ENCODE measurements at regions not wholly inside any gene's neighbourhood (a gene's known extent, or its start where the extent isn't known, plus 50 kb on each side); places are given as distances from the start of the nearest gene placed in this dataset.

- POLR2A ChIA-PET: no interaction called here
- no peak overlapping the region for H3K27ac Mint-ChIP-seq
- H3K36me3 Mint-ChIP-seq: no peaks in the 10 kb centered on the region
- H3K4me1 Mint-ChIP-seq: peaks cover 3 to 43% (median 12%) of the 10 kb centered on the region in 4 donors
- H3K9me3 Mint-ChIP-seq: peaks cover 0 to 4% (median 0%) of the 10 kb centered on the region in 9 donors
- DNase-seq: no peak
- H3K4me3 Mint-ChIP-seq: no peak overlapping the region
- no peak for ATAC-seq
- no peaks in the 10 kb centered on the region for H3K27me3 Mint-ChIP-seq
Observed at GRCh38 chr1:244316986-244317655, 134.6 kb downstream of the ADSS2 start.

GRCh38 chr1:244318078-244318477 is 133.6 kb downstream of the ADSS2 start:
- ATAC-seq (no peak), DNase-seq (no peak)
- peak overlapping the region in 4 of 10 donors; percentile 1 to 85 (median 41) for H3K27ac Mint-ChIP-seq
- no peaks in the 10 kb centered on the region for H3K27me3 Mint-ChIP-seq
- H3K4me3 Mint-ChIP-seq: peak overlapping the region in 2 of 10 donors; percentile 28 to 60
- peaks cover 0 to 4% (median 0%) of the 10 kb centered on the region in 9 donors for H3K9me3 Mint-ChIP-seq
- H3K4me1 Mint-ChIP-seq: peaks cover 3 to 52% (median 14%) of the 10 kb centered on the region in 4 donors
- no peaks in the 10 kb centered on the region for H3K36me3 Mint-ChIP-seq
- POLR2A ChIA-PET: no interaction called here

DNA sequence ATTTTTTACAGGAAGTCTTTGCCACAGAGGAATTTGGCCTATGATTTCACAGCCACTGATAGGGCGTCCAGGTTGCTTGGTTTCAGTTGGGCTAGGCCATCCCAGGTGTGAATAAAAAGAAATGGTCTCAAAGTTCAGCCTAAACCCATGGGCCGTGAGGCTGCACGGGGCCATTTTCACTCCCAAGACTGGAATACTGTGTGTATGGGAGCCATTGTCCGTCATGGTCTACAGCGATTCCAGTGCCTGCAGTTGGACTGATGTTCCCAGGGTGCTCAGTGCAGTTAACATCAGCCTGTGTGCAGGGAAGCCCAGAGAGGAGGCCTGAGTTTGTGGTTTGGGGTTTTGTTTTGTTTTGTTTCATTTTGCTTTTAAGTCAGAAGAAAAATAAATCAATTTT is 133.2 kb downstream of the ADSS2 start:
- Mint-ChIP-seq H3K4me3 (peak overlapping the region in 1 of 10 donors; percentile 60), H3K4me1 (peaks cover 3 to 55% (median 14%) of the 10 kb centered on the region in 4 donors), H3K36me3 (no peaks in the 10 kb centered on the region), H3K27ac (peak overlapping the region in 3 of 10 donors; percentile 5 to 85 (median 55)), H3K27me3 (no peaks in the 10 kb centered on the region), H3K9me3 (peaks cover 0 to 4% (median 0%) of the 10 kb centered on the region in 9 donors)
- ATAC-seq (no peak), DNase-seq (no peak)
- POLR2A ChIA-PET: no interaction called here

DNA sequence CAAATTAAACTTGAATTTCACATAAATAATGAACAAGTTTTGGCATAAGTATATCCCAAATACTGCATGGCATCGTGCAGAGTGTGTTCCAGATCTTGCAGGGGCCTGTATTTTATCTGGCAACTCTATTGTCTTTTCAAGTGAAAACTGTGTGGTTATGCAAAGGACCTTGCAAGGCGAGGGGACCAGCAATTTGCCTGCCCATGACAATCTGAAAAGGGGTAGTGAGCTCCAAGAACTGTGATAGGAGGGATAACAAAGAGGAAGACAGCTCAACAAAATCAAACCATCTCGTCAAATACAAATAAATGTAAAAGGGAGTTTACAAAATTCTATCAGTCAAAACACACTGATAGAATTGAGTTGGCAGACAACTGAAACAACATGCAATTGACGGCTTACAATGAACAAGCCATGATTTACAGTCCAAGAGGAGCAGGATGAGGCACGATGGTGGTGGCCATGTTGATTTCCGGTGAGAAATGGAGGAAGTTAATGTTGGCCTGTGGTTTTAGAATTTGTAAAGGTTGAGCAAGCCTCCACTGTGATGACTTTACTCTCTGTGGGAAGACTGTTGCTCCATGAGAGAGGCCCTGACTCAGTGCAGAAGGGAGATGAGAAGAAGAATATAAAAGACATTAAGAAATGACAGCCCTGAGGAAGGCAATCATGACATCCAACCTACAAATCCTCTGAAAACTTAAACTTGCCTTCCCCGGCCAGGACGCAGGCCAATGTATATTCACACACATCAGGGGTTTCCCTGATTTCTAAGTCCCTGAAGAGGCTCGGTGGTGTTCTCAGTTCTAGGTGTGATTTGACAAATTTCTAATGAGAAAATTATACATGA is 132.2 kb downstream of the ADSS2 start:
- H3K4me1 Mint-ChIP-seq: peaks cover 3 to 61% (median 18%) of the 10 kb centered on the region in 4 donors
- H3K36me3 Mint-ChIP-seq: no peaks in the 10 kb centered on the region
- peak overlapping the region in 5 of 10 donors; percentile 1 to 67 (median 11) for H3K4me3 Mint-ChIP-seq
- H3K9me3 Mint-ChIP-seq: peaks cover 0 to 4% (median 0%) of the 10 kb centered on the region in 9 donors
- ATAC-seq (peak; percentile 25 to 29), DNase-seq (peak in 3 of 10 donors; percentile 8 to 52 (median 25))
- POLR2A ChIA-PET: no interaction called here
- H3K27me3 Mint-ChIP-seq: no peaks in the 10 kb centered on the region
- peak overlapping the region in 9 of 10 donors; percentile 10 to 86 (median 54) for H3K27ac Mint-ChIP-seq

DNA sequence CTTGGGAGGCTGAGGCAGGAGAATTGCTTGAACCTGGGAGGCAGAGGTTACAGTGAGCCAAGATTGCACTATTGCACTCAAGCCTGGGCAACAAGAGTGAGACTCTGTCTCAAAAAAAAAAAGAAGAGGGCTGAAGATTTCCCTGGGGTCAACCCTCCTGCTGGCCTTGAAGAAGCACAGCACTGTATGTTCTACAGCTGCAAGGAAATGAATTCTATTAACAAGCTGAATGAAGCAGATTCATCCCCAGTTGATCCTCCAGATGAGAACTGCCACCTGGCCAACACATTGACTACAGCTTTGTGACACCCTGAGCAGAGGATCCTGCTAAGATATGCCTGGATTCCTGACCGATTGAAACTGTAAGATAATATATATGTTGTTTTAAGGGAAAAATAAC is 129.5 kb downstream of the ADSS2 start:
- no peaks in the 10 kb centered on the region for H3K36me3 Mint-ChIP-seq
- H3K27ac Mint-ChIP-seq: peak overlapping the region in 2 of 10 donors; percentile 84 to 88
- H3K4me1 Mint-ChIP-seq: peaks cover 3 to 76% (median 22%) of the 10 kb centered on the region in 4 donors
- peaks cover 0 to 4% (median 0%) of the 10 kb centered on the region in 9 donors for H3K9me3 Mint-ChIP-seq
- no peaks in the 10 kb centered on the region for H3K27me3 Mint-ChIP-seq
- POLR2A ChIA-PET: no interaction called here
- peak overlapping the region in 2 of 10 donors; percentile 34 to 52 for H3K4me3 Mint-ChIP-seq
- DNase-seq (no peak), ATAC-seq (no peak)

GRCh38 chr1:244322791-244323521 is 128.8 kb downstream of the ADSS2 start:
- POLR2A ChIA-PET: no interaction called here
- ATAC-seq: no peak
- Mint-ChIP-seq H3K9me3 (peaks cover 0 to 8% (median 0%) of the 10 kb centered on the region in 9 donors), H3K4me3 (peak overlapping the region in 2 of 10 donors; percentile 52 to 79), H3K36me3 (peaks cover 0 to 4% (median 0%) of the 10 kb centered on the region in 3 donors), H3K27me3 (no peaks in the 10 kb centered on the region), H3K27ac (peak overlapping the region in 3 of 10 donors; percentile 40 to 90 (median 88)), H3K4me1 (peaks cover 3 to 71% (median 22%) of the 10 kb centered on the region in 4 donors)
- DNase-seq: peak in 2 of 10 donors; percentile 17 to 18

GRCh38 chr1:244324176-244324883 is 127.4 kb downstream of the ADSS2 start:
- Mint-ChIP-seq H3K27me3 (peaks cover 0 to 1% (median 0%) of the 10 kb centered on the region in 5 donors), H3K36me3 (peaks cover 0 to 14% (median 5%) of the 10 kb centered on the region in 3 donors), H3K4me3 (peak overlapping the region in 7 of 10 donors; percentile 2 to 79 (median 69)), H3K4me1 (peaks cover 3 to 59% (median 18%) of the 10 kb centered on the region in 4 donors), H3K27ac (peak overlapping the region in 5 of 10 donors; percentile 43 to 90 (median 73)), H3K9me3 (peaks cover 0 to 16% (median 8%) of the 10 kb centered on the region in 9 donors)
- no peak for ATAC-seq
- POLR2A ChIA-PET: no interaction called here
- no peak for DNase-seq

DNA sequence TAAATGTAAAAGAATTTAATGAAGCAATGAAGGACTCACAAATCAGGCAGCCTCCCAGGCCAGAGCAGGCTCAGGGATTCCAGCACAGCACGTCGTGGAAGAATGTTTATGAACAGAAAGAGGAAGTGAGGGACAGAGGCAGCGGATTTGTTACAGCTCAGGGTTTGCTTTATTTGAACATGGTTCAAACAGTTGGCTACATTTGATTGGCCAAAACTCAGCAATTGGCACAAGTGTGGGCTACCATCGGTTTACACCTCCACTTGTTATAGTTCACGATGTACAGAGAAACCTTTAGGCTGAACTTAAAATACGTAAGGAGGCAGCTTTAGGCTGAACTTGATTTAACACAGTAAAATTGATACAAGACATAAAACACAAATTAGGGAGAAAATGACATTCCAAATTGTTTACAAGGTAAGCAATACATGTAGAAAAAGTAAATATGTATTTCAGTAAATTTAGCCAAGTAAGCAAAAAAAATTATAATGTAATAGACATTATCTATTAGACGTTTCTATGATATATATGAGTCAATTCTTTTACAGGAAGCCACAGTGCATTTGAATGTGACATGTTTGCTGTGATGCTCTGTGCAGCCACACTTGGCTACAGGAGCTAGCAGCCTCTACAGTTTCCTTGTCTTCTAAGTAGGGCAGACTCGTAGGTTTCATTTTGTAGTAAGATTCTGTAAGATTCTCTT is 126.5 kb downstream of the ADSS2 start:
- ATAC-seq (no peak), DNase-seq (peak in 1 of 10 donors; percentile 37)
- Mint-ChIP-seq H3K4me1 (peaks cover 0 to 52% (median 10%) of the 10 kb centered on the region in 4 donors), H3K27ac (peak overlapping the region in 8 of 10 donors; percentile 40 to 90 (median 70)), H3K9me3 (peaks cover 0 to 24% (median 8%) of the 10 kb centered on the region in 9 donors), H3K4me3 (peak overlapping the region in 6 of 10 donors; percentile 10 to 79 (median 70)), H3K36me3 (peaks cover 0 to 19% (median 5%) of the 10 kb centered on the region in 3 donors), H3K27me3 (peaks cover 0 to 1% (median 0%) of the 10 kb centered on the region in 5 donors)
- POLR2A ChIA-PET: no interaction called here

DNA sequence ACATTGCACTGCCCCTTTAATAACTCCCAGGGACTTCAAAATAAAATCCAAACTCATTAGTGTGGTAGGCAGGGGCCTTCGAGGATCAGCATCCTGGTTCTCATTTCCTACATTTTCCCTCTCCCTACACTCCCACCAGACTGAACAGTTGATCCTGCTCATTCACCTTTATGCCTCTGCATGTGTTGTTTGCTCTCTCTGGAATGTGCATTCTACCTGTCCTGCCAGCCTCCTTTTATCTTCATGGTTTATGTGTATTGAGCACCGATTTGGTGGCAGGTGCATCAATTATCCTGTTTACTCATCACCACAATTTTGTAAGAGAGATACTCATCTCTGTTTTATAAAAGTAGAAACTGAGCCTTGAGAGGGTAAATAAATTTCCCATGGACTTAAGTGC is 125.0 kb downstream of the ADSS2 start:
- no peak for DNase-seq
- Mint-ChIP-seq H3K9me3 (peaks cover 0 to 27% (median 8%) of the 10 kb centered on the region in 9 donors), H3K4me3 (no peak overlapping the region), H3K27me3 (peaks cover 0 to 2% (median 0%) of the 10 kb centered on the region in 5 donors), H3K36me3 (peaks cover 0 to 22% (median 5%) of the 10 kb centered on the region in 3 donors), H3K4me1 (peaks cover 0 to 42% (median 10%) of the 10 kb centered on the region in 4 donors), H3K27ac (peak overlapping the region in 2 of 10 donors; percentile 88 to 90)
- ATAC-seq: no peak
- POLR2A ChIA-PET: no interaction called here

DNA sequence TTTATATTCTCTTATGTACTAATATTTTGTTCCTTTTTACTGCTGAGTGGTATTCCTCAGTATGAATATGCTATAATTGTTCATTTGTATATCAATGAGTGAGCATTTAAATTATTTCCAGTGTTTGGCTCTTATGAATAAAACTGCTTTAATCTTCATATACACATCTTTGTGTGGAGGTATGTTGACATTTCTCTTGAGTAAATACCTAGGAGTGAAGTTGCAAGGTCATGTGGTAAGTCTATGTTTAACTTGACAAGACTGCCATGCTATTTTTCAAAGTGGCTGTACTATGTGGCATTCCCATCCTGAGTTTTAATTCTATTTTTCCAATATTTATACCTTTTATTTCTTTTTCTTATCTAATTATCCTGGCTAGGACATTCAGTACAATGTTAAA is 124.2 kb downstream of the ADSS2 start:
- POLR2A ChIA-PET: no interaction called here
- peaks cover 0 to 27% (median 8%) of the 10 kb centered on the region in 9 donors for H3K9me3 Mint-ChIP-seq
- H3K36me3 Mint-ChIP-seq: peaks cover 0 to 22% (median 5%) of the 10 kb centered on the region in 3 donors
- peaks cover 0 to 35% (median 10%) of the 10 kb centered on the region in 4 donors for H3K4me1 Mint-ChIP-seq
- peaks cover 2 to 7% (median 3%) of the 10 kb centered on the region in 5 donors for H3K27me3 Mint-ChIP-seq
- ATAC-seq: no peak
- H3K4me3 Mint-ChIP-seq: no peak overlapping the region
- H3K27ac Mint-ChIP-seq: peak overlapping the region in 1 of 10 donors; percentile 23
- no peak for DNase-seq

DNA sequence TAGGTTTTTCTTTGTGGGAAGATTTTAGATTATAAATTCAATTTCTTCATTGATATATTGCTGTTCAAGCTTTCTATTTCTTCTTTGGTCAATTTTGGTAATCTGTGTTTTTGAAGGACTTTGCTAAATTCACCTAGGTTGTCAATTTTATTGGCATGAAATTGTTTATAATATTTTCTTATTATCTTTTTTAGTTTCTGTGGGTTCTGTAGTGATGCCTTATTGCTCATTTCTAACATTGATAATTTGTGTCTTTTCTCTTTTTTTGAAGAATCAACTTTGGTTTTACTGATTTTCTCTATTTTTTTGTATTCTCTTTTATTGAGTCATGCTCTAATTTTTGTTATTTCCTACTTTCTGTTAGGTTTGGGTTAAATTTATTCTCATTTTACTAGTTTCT is 123.2 kb downstream of the ADSS2 start:
- Mint-ChIP-seq H3K27ac (no peak overlapping the region), H3K4me1 (peaks cover 0 to 28% (median 8%) of the 10 kb centered on the region in 4 donors), H3K36me3 (peaks cover 0 to 22% (median 5%) of the 10 kb centered on the region in 3 donors), H3K9me3 (peaks cover 0 to 29% (median 8%) of the 10 kb centered on the region in 9 donors), H3K27me3 (peaks cover 2 to 10% (median 7%) of the 10 kb centered on the region in 5 donors), H3K4me3 (no peak overlapping the region)
- no peak for DNase-seq
- POLR2A ChIA-PET: no interaction called here
- ATAC-seq: no peak
